Transverse colon (tissue), 4 donors: ENCODE measurements at regions not wholly inside any gene's neighbourhood (a gene's known extent, or its start where the extent isn't known, plus 50 kb on each side); places are given as distances from the start of the nearest gene placed in this dataset.

Experiments used
- DNase-seq: peaks from one replicate; pipeline ENCODE4 v3.0.0-alpha.2; 2019
- H3K27ac ChIP-seq, 4 donors: fragments of 200-600 bp; sonication (generic); 2 replicates each; pipeline ENCODE4 v1.5.1; 2016 to 2018; ENCODE audit warnings: inconsistent platforms in 4 of 4
- H3K27me3 ChIP-seq: fragments of 200-600 bp; sonication (generic); 2 replicates; pipeline ENCODE4 v1.5.1; 2017; ENCODE audit warnings: inconsistent platforms
- H3K36me3 ChIP-seq, 4 donors: fragments of 200-600 bp; sonication (generic); 2 replicates each; pipeline ENCODE4 v1.5.1; 2017 to 2019; ENCODE audit warnings: inconsistent platforms in 4 of 4
- H3K4me1 ChIP-seq, 4 donors: fragments of 200-600 bp; sonication (generic); 2 replicates each; pipeline ENCODE4 v1.5.1; 2017 to 2020; ENCODE audit warnings: inconsistent platforms in 4 of 4
- H3K4me3 ChIP-seq, 4 donors: fragments of 200-600 bp; sonication (generic); 1 replicate in 1 of 4; 2 replicates in 3 of 4; pipeline versions ENCODE4 v1.5.1 to v1.6.1; 2017 to 2019; ENCODE audit warnings: inconsistent platforms in 4 of 4
- H3K9me3 ChIP-seq, 2 donors: fragments of 200-600 bp; sonication (generic); 2 replicates each; pipeline ENCODE4 v1.5.1; 2017 to 2019; ENCODE audit warnings: inconsistent platforms in 2 of 2
- CTCF ChIP-seq, 5 experiments: fragments of 200-600 bp in 3 of 5; fragments of 450-650 bp in 2 of 5; sonication (generic) in 3 of 5; IDR thresholded peaks; 1 replicate in 2 of 5; 2 replicates in 3 of 5; pipeline ENCODE4 v1.5.1; 2016 to 2017; ENCODE audit warnings: antibody characterized with exemption in 5 of 5, inconsistent platforms in 3 of 5, mild to moderate bottlenecking in 2 of 5, moderate library complexity in 1 of 5
- EP300 ChIP-seq: sonication (generic); formaldehyde crosslinking; IDR thresholded peaks from one replicate; pipeline ENCODE4 v1.6.1; 2017; ENCODE audit warnings: antibody characterized with exemption, low read depth
- POLR2A ChIP-seq: fragments of 450-650 bp; IDR thresholded peaks from one replicate; pipeline ENCODE4 v1.6.1; 2016; ENCODE audit warnings: antibody characterized with exemption, mild to moderate bottlenecking, moderate library complexity
- POLR2AphosphoS5 ChIP-seq, 3 donors: sonication (generic); formaldehyde crosslinking; IDR thresholded peaks; one replicate each; pipeline ENCODE4 v1.6.1; 2016; ENCODE audit warnings: antibody characterized with exemption in 3 of 3
- WGBS, 2 donors: methylation state at CpG; one replicate each; pipeline ENCODE4 v1.1.5; 2018; ENCODE audit warnings: low coverage in 1 of 2; 5-methylcytosine and 5-hydroxymethylcytosine counted together
- in situ Hi-C, 4 donors: fragments of 200-750 bp; cut with MboI; loops; one replicate each; pipeline versions ENCODE4 v1.15.0 to v1.15.1; 2017; ENCODE audit warnings: low sequenced_read_pairs in 3 of 4, low pct_ligation_motif_present in 1 of 4, low pct_unique_long_range_greater_than_20kb in 1 of 4
- intact Hi-C: fragments of 100-400 bp; cut with DNase I; formaldehyde crosslinking; loops from one replicate; pipeline ENCODE4 v1.15.1; 2023; ENCODE audit warnings: low total_unique reads

- in situ Hi-C loops = no loop called here
- intact Hi-C loops = no loop called here
- WGBS, 2 donors = 56 to 67% methylated on average over 1 of the region's 1 CpG
- H3K36me3 ChIP-seq = no peaks in the 10 kb centered on the region
- H3K9me3 ChIP-seq = no peaks in the 10 kb centered on the region
- no peak overlapping the region for H3K4me3 ChIP-seq
- H3K4me1 ChIP-seq = peaks cover 0 to 5% (median 3%) of the 10 kb centered on the region in 4 donors
- no peak overlapping the region for H3K27ac ChIP-seq
- TF ChIP-seq CTCF (IDR thresholded peaks at IDR 0.05) (no peak), POLR2AphosphoS5 (IDR thresholded peaks at IDR 0.05) (no peak), EP300 (no peak), POLR2A (no peak)
- H3K27me3 ChIP-seq = no peaks in the 10 kb centered on the region
- no peak for DNase-seq
These were observed 170.1 kb upstream of the SEMA3A start for GRCh38 chr7:84364708-84365107.

GRCh38 chr7:84363741-84364140 is 169.2 kb upstream of the SEMA3A start:
- Histone ChIP-seq H3K4me1 (peaks cover 0 to 5% (median 3%) of the 10 kb centered on the region in 4 donors), H3K27ac (no peak overlapping the region), H3K27me3 (no peaks in the 10 kb centered on the region), H3K9me3 (no peaks in the 10 kb centered on the region), H3K4me3 (no peak overlapping the region), H3K36me3 (no peaks in the 10 kb centered on the region)
- no peak for DNase-seq
- intact Hi-C loops (no loop called here), in situ Hi-C loops (no loop called here)
- TF ChIP-seq EP300 (no peak), POLR2AphosphoS5 (IDR thresholded peaks at IDR 0.05) (no peak), POLR2A (no peak), CTCF (IDR thresholded peaks at IDR 0.05) (no peak)

GRCh38 chr7:84362828-84363227 is 168.2 kb upstream of the SEMA3A start:
- H3K9me3 ChIP-seq = no peaks in the 10 kb centered on the region
- H3K4me1 ChIP-seq = peaks cover 0 to 5% (median 3%) of the 10 kb centered on the region in 4 donors
- TF ChIP-seq POLR2AphosphoS5 (IDR thresholded peaks at IDR 0.05) = no peak
- TF ChIP-seq EP300 = no peak
- TF ChIP-seq CTCF (IDR thresholded peaks at IDR 0.05) = no peak
- no peak for TF ChIP-seq POLR2A
- H3K27ac ChIP-seq = no peak overlapping the region
- WGBS, 2 donors = 33 to 68% methylated on average over 1 of the region's 1 CpG
- intact Hi-C loops = no loop called here
- no peak overlapping the region for H3K4me3 ChIP-seq
- in situ Hi-C loops = no loop called here
- H3K27me3 ChIP-seq = no peaks in the 10 kb centered on the region
- DNase-seq = no peak
- no peaks in the 10 kb centered on the region for H3K36me3 ChIP-seq

- intact Hi-C loops = no loop called here
- Histone ChIP-seq H3K27ac (no peak overlapping the region), H3K9me3 (no peaks in the 10 kb centered on the region), H3K4me1 (peaks cover 0 to 5% (median 3%) of the 10 kb centered on the region in 4 donors), H3K27me3 (no peaks in the 10 kb centered on the region), H3K36me3 (no peaks in the 10 kb centered on the region), H3K4me3 (no peak overlapping the region)
- TF ChIP-seq EP300 = no peak
- no peak for TF ChIP-seq POLR2AphosphoS5 (IDR thresholded peaks at IDR 0.05)
- TF ChIP-seq POLR2A = no peak
- no peak for TF ChIP-seq CTCF (IDR thresholded peaks at IDR 0.05)
- WGBS, 2 donors = 54 to 64% methylated on average over 3 of the region's 3 CpGs
- in situ Hi-C loops = no loop called here
- no peak for DNase-seq
These were observed 167.8 kb upstream of the SEMA3A start for GRCh38 chr7:84362360-84362759.
